ENCODE measurements at regions not wholly inside any gene's neighbourhood (a gene's known extent, or its start where the extent isn't known, plus 50 kb on each side); places are given as distances from the start of the nearest gene placed in this dataset.

DNA sequence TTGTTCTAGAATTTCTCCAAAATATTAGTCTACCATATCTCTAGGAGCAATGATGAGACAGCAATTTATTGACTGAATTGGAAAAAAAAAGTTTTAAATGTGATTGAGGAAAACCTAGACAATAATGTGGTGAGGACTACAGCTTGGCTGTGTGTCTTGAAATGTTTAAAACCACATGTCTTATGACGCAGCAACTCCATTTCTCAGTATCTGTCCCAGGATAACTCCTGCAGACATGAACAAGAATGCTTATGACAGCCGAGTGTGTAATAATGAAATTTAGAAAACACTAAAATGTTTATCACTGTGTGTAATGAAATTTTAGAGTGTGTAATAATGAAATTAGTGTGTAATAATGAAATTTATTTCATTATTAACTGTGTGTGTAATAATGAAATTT lies 254.1 kb upstream of the DAPK1 start:
- CTCF ChIA-PET, result no interaction called here
- no peak for DNase-seq (ENCODE audit: extremely low spot score)
- no peak for TF ChIP-seq FOXA1 (IDR thresholded peaks at IDR 0.05)
- TF ChIP-seq ARNT (IDR thresholded peaks at IDR 0.05), result no peak
- POLR2A ChIA-PET, result no interaction called here

GRCh38 chr9:87245271-87245670 lies 252.4 kb upstream of the DAPK1 start:
- DNase-seq (ENCODE audit: extremely low spot score), result no peak
- ChIA-PET CTCF (no interaction called here), POLR2A (no interaction called here)
- TF ChIP-seq LEF1 (IDR thresholded peaks at IDR 0.05; ENCODE audit: borderline replicate concordance), result no peak
- no peak for TF ChIP-seq CTBP1 (IDR thresholded peaks at IDR 0.05; ENCODE audit: borderline replicate concordance)
- no peak for TF ChIP-seq TARDBP (IDR thresholded peaks at IDR 0.05)
- no peak for TF ChIP-seq FOXK2 (IDR thresholded peaks at IDR 0.05)
- no peak for TF ChIP-seq ARNT (IDR thresholded peaks at IDR 0.05)
- no peak for TF ChIP-seq L3MBTL2 (conservative IDR thresholded peaks at IDR 0.05)
- no peak for TF ChIP-seq FOXA1 (IDR thresholded peaks at IDR 0.05)
- TF ChIP-seq SUZ12 (IDR thresholded peaks at IDR 0.05), result no peak
- TF ChIP-seq ELF4 (IDR thresholded peaks at IDR 0.05), result no peak
- no peak for TF ChIP-seq BHLHE40 (IDR thresholded peaks at IDR 0.05; ENCODE audit: borderline replicate concordance)
- no peak for TF ChIP-seq NFRKB (IDR thresholded peaks at IDR 0.05)

DNA sequence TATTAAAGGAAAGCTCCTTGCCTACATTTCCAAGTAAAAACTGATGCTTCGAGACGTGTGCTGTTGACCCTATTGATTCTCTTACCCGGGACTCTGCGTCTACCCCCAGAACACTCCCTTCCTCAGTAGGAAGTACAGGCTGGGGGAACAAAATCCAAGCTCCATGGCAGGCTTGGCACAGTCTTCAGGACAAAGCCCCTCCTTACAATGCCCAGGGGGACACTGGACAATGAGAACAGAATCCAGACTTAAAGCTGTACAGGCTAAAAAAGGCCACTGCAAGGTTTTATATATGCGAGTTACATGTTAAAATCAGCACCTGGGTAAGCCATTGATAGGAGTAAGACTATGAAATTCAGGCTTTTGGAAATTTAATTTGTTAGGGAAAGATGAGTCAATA lies 250.6 kb upstream of the DAPK1 start:
- CTCF ChIA-PET, result no interaction called here
- TF ChIP-seq FOXK2 (IDR thresholded peaks at IDR 0.05), result no peak
- no peak for TF ChIP-seq L3MBTL2 (conservative IDR thresholded peaks at IDR 0.05)
- no peak for TF ChIP-seq ELF4 (IDR thresholded peaks at IDR 0.05)
- TF ChIP-seq HDGF (IDR thresholded peaks at IDR 0.05; ENCODE audit: borderline replicate concordance), result no peak
- no peak for TF ChIP-seq LEF1 (IDR thresholded peaks at IDR 0.05; ENCODE audit: borderline replicate concordance)
- no peak for TF ChIP-seq CTBP1 (IDR thresholded peaks at IDR 0.05; ENCODE audit: borderline replicate concordance)
- TF ChIP-seq FOXA1 (IDR thresholded peaks at IDR 0.05), result no peak
- no peak for TF ChIP-seq BHLHE40 (IDR thresholded peaks at IDR 0.05; ENCODE audit: borderline replicate concordance)
- no peak for TF ChIP-seq SP1 (IDR thresholded peaks at IDR 0.05)
- no peak for TF ChIP-seq SUZ12 (IDR thresholded peaks at IDR 0.05)
- TF ChIP-seq ARNT (IDR thresholded peaks at IDR 0.05), result no peak
- no peak for TF ChIP-seq TARDBP (IDR thresholded peaks at IDR 0.05)
- POLR2A ChIA-PET, result no interaction called here
- no peak for DNase-seq (ENCODE audit: extremely low spot score)

DNA sequence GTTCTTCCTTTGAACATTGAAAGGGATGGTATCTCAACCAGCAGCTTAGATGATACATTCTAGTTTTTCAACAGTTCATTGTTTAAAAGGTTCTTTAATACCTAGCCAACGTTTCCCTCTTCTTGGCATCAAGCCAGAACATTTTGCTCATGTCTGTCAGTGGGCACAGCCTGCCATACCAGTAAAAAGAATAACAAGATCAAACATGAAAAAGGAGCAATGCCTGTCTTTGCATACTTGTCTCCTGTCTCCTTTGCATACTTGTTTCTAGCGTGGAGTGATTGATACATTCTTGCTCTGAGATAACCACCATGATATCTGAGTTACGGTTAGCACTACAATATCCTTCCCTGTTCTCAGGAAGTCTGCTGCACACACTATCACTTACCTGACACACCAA lies 248.6 kb upstream of the DAPK1 start:
- CTCF ChIA-PET, result no interaction called here

DNA sequence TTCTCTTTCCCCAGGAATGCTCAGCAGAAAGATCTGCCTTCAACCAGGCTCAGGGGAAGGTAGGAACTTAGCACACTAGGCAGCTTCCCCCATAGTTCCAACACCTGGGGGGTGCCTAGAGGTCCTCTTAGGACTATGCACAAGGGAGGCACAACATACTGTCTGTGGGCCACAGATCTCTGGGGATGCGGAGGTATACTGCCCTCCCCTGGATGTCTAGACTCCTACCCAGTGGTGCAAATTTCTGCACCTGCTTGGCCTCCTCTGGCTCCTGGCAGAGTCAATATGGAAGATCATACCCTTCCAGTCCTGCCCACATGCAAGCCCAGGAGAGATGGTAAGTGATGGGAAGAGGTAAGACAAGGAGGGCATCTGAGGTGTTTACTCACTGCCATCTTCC lies 247.5 kb upstream of the DAPK1 start:
- ChIA-PET POLR2A (no interaction called here), CTCF (no interaction called here)
- no peak for TF ChIP-seq SUZ12 (IDR thresholded peaks at IDR 0.05)
- TF ChIP-seq LEF1 (IDR thresholded peaks at IDR 0.05; ENCODE audit: borderline replicate concordance), result no peak
- TF ChIP-seq ELF4 (IDR thresholded peaks at IDR 0.05), result no peak
- no peak for TF ChIP-seq SP1 (IDR thresholded peaks at IDR 0.05)
- TF ChIP-seq PKNOX1 (IDR thresholded peaks at IDR 0.05), result no peak
- TF ChIP-seq FOXM1 (IDR thresholded peaks at IDR 0.05; ENCODE audit: borderline replicate concordance), result no peak
- TF ChIP-seq NFRKB (IDR thresholded peaks at IDR 0.05), result no peak
- no peak for TF ChIP-seq BHLHE40 (IDR thresholded peaks at IDR 0.05; ENCODE audit: borderline replicate concordance)
- no peak for TF ChIP-seq CTBP1 (IDR thresholded peaks at IDR 0.05; ENCODE audit: borderline replicate concordance)
- no peak for TF ChIP-seq ARNT (IDR thresholded peaks at IDR 0.05)
- no peak for TF ChIP-seq TARDBP (IDR thresholded peaks at IDR 0.05)
- no peak for TF ChIP-seq FOXK2 (IDR thresholded peaks at IDR 0.05)
- TF ChIP-seq HDGF (IDR thresholded peaks at IDR 0.05; ENCODE audit: borderline replicate concordance), result no peak
- DNase-seq (ENCODE audit: extremely low spot score), result no peak

More for the DNA sequence above, 248.6 kb upstream of the DAPK1 start:
- DNase-seq (ENCODE audit: extremely low spot score), result no peak
- TF ChIP-seq TARDBP (IDR thresholded peaks at IDR 0.05), result no peak
- TF ChIP-seq ZNF384 (IDR thresholded peaks at IDR 0.05), result no peak
- no peak for TF ChIP-seq PKNOX1 (IDR thresholded peaks at IDR 0.05)
- TF ChIP-seq FOXK2 (IDR thresholded peaks at IDR 0.05), result no peak
- TF ChIP-seq HDGF (IDR thresholded peaks at IDR 0.05; ENCODE audit: borderline replicate concordance), result no peak
- no peak for TF ChIP-seq SUZ12 (IDR thresholded peaks at IDR 0.05)
- no peak for TF ChIP-seq ARNT (IDR thresholded peaks at IDR 0.05)
- no peak for TF ChIP-seq LEF1 (IDR thresholded peaks at IDR 0.05; ENCODE audit: borderline replicate concordance)
- no peak for TF ChIP-seq SP1 (IDR thresholded peaks at IDR 0.05)
- no peak for TF ChIP-seq BHLHE40 (IDR thresholded peaks at IDR 0.05; ENCODE audit: borderline replicate concordance)
- no peak for TF ChIP-seq FOXA1 (IDR thresholded peaks at IDR 0.05)
- no peak for TF ChIP-seq CTBP1 (IDR thresholded peaks at IDR 0.05; ENCODE audit: borderline replicate concordance)
- no peak for TF ChIP-seq L3MBTL2 (conservative IDR thresholded peaks at IDR 0.05)
- TF ChIP-seq FOXM1 (IDR thresholded peaks at IDR 0.05; ENCODE audit: borderline replicate concordance), result no peak
- TF ChIP-seq NFRKB (IDR thresholded peaks at IDR 0.05), result no peak
- TF ChIP-seq ELF4 (IDR thresholded peaks at IDR 0.05), result no peak
- POLR2A ChIA-PET, result no interaction called here

DNA sequence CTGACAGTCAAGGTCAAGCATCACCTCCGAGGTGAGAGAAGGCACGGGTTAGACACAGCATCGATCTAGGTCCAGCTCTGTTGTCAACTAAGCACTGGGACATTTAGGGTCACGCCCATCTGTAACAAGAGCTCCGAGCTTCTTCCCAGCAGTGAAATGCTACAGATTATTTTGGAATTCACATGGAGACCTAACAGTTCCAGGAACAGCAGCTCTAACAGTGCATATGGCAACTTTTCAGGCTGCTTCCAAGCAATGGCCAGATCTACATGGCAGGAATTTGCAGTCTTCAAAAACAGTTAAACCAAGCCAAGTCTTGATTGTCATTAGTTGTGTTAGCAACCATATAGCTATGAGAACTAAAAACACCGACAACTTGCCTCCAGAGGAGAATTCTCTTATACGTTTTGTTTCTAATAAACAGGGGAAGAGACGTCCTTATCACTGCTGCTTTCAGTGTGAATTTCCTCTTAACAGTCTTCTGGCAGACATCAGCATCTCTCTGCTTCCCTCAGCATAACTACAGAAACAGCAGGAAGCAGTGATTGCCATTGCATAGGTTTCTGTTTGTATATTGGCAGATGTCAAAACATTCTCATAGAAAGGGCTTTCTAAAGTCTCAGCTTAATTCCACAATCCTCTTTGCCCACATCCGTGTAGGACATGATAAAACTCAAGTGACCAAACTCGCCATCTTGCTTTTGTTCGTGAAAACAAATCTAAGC lies 242.1 kb upstream of the DAPK1 start:
- ChIA-PET CTCF (no interaction called here), POLR2A (no interaction called here)
- no peak for DNase-seq (ENCODE audit: extremely low spot score)
- TF ChIP-seq ZNF384 (IDR thresholded peaks at IDR 0.05) (no peak), TARDBP (IDR thresholded peaks at IDR 0.05) (no peak), HDGF (IDR thresholded peaks at IDR 0.05; ENCODE audit: borderline replicate concordance) (no peak), FOXA1 (IDR thresholded peaks at IDR 0.05) (no peak)

- CTCF ChIA-PET, result no interaction called here
- POLR2A ChIA-PET, result no interaction called here
- DNase-seq (ENCODE audit: extremely low spot score), result no peak
- TF ChIP-seq CTBP1 (IDR thresholded peaks at IDR 0.05; ENCODE audit: borderline replicate concordance), result no peak
- TF ChIP-seq TARDBP (IDR thresholded peaks at IDR 0.05), result no peak
- no peak for TF ChIP-seq FOXK2 (IDR thresholded peaks at IDR 0.05)
Observed at GRCh38 chr9:87256973-87257372, 240.7 kb upstream of the DAPK1 start.
